Stimulated activated CD8-positive, alpha-beta memory T cell treated with anti-CD3 and anti-CD28 coated beads, Interleukin-4, amount 100 ng/mL, for 1 hour (primary cell): ENCODE measurements at regions not wholly inside any gene's neighbourhood (a gene's known extent, or its start where the extent isn't known, plus 50 kb on each side); places are given as distances from the start of the nearest gene placed in this dataset.

Experiments used
- DNase-seq, 2 donors: peaks; one replicate each; pipeline ENCODE4 v3.0.0-alpha.2; 2020; ENCODE audit warnings: low read depth in 2 of 2, low spot score in 1 of 2

DNA sequence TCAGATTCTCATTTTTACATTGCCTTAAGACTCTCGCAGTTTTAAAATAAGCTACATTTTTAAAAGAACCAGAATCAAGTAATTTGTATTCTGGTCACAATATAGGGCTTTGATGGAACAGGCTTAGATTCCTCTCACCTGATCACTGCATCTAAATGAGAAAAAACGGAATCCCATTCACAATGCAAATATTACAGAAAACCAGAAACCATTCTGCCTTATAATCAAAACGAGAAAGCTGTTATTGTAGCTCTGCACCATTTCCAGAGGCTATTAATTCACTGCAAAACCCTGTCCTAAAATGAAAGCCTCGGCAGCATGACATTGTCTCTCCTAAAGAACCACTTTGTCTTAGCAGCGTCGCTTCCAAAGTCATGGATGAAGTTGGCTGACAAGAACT is 116.1 kb upstream of the ZNF366 start:
- DNase-seq = no peak

DNA sequence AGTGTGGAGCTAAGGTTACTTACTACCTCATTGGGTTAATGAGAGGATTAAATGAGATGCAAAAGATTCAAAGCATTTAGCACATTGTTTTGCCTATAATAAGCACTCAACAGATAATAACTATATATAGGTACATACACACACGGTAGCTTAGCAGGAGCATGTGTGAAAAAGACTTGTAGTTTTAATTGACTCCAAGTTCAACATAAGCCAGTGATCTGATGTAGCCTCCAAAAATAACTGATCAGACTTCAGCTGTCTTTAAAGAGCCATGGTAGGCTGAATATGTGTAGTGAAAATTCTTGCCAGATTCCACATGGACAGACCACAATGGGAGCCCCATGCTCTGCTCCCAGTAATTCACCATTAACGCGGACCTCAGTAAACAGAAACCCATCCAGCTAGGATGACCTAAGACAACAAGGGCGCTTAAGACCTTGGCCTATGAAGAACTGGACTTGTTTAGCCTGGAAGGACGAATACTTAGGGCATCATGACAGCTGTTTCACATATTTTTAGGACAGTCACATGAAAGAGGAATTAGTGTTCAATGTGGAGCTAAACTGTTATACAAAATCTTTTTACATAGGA is 115.1 kb upstream of the ZNF366 start:
- no peak for DNase-seq

DNA sequence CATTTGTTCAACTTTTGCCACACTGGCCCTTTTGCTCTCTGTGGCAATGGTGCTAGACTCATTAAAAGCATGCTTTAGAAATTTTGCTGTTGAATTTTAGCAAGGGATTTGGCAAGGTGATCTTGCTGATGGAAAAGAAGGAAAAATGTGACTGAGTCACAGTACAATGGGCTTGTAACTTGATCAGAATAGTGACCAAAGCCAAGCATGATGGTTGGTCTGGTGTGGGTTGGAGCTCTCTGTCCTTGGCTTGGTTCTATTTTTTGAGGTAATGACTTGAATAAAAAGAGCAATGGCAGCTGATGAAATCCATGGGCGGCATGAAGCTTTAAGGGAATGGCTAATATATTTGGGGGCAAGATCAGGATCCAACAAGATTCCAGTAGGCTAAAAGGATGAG is 114.4 kb upstream of the ZNF366 start:
- DNase-seq = no peak

DNA sequence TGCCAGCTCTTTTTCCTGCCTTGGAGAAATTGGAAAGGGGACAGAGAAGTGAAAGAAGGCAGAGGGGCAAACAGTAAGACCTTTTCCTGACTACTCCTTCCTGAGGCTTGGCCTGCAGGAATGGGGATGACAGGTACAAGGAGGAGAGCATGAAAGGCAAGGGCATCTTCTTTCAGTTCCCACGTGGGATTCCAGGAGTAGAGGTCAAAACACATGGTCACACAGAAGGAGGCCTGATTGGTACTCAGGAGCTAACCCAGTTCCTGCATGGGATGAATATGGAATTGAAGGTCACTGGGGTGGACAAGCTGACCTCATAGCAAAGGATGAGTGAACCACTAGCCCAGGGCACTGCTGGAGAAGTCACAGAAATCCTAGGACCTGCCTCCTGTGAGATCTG is 112.5 kb upstream of the ZNF366 start:
- no peak for DNase-seq

DNA sequence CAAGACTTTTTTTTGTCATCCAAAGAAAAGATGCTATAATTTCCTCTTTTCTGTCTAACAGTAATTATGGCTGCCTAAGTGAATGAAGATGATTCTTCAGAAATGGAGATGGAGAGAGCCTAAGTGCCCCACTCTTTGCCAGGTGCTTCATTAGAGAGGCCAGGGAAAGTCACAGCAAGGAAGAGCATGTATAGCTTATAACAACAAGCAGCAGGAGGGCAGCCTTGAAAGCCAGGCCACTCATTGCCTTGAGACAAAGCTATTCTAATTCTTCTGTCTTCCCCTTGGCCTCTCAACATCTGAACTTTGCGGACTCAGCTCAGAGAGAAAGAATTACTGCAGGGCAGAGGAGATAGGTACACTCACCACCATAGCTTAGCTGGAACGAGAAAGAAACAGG is 112.0 kb upstream of the ZNF366 start:
- no peak for DNase-seq

DNA sequence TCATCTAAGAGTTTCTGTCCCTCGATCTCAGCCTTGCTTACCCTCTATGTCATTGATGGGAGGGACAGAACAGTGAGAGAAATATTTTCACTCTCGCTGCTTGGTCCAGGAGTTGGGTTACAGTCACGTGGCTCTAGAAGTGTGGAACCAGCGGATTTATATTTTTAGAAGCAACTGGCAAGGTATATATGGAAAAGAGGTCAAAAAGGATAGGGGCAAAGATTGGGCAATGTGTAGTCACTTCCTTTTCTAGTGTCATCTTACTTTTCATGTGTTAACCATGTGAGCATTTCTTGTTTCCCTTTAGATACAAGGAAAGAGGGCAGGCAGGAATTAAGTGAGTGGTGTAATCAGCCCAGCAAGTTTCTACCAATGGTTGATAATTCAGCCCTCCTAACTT is 111.5 kb upstream of the ZNF366 start:
- DNase-seq = no peak

DNA sequence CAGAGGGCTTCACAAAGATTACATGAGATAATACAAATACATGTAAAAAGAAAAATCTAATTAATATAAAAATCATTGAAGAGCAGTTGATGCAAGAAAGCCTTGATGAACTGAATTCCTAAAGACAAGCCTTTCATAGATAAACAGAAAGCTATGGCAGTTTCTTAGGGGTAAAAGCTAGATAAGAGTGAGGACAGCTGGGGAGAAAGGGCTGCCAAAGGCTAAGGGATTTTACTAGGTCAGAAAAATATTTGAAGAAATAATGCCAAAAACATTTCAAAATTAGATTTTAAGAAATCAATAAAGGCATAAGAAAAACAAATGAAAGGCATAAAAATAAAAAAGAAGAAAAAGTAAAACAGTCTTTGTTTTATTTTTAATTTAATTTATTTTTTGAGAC is 107.9 kb upstream of the ZNF366 start:
- DNase-seq = no peak

DNA sequence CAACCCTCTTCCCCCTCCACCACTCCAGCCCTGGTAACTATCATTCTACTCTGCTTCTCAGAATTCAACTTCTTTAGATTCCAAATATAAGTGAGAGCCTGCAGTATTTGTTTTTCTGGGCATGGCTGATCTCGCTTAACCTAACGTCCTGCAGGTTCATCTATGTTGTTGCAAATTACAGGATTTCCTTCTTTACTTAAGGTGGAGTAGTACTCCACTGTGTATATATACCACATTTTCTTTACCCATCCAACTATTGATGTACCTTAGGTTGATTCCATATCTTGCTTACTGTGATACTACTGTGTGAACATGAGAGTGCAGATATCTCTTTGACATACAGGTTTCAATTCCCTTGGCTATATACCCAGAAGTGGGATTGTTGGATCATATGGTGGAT is 106.3 kb upstream of the ZNF366 start:
- no peak for DNase-seq

DNA sequence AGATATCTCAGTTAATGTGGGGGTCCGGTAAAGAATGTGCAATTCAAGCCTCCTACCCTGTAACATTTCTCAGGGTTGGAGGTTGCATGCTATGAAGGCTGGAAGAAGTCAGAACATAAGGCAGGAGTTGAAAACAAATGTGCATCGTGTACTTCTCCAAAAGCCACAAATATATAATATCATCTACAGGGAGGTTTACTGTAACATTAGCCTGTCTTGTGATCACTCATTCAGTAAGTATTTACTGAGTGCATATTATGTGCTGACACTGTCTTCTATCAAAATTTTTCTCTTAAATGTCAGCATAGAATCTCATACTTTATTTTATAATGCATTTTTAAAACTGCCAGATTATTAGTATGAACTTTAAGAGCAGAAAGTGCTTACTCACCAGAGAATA is 105.6 kb upstream of the ZNF366 start:
- no peak for DNase-seq

DNA sequence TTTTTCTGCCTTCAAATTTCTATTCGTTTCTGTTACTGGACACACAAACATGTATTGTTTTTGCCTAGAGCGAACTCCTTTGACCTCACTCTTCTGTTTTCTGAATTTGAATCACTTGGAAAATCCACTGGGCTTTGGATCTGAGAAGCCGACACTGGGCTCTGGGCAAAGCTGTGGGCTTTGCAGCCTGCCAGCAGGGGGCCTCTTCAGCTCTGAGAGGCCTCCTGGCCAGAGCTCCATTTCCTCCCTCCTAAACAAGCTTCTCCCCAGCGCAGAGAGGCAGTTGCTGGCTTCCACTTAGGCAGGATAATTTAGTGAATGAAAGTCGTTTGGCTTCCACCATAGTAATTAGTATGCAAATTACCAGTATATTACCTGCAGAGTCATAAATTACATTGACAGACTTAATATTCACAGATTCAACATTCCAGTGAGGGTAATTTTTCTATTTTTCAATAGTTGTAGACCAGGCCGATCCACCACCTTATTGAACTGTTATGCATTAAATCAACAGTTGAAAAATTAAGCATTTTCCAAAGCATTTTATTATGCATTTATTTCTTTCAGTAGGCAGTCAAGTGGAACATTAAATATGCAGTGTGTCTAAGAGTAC is 104.0 kb upstream of the ZNF366 start:
- peak in 1 of 2 donors; percentile 6 for DNase-seq

DNA sequence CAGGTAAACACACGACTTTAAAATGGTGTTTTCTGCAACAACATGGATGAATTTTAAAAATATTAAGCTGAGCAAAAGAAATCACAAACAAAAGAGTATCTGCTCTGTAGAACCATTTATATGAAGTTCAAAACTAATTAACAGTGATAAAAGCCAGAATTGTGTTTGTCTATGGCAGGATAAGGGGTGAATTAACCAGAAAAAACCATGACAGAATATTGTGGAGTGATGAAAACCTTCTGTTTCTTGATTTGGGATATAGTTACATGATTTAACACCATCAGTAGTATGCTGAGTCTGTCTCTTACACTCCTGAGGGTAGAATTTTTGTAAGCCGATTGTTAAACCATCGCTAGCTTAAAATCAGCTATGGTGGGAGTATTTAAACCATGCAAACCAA is 101.7 kb upstream of the ZNF366 start:
- DNase-seq = no peak

DNA sequence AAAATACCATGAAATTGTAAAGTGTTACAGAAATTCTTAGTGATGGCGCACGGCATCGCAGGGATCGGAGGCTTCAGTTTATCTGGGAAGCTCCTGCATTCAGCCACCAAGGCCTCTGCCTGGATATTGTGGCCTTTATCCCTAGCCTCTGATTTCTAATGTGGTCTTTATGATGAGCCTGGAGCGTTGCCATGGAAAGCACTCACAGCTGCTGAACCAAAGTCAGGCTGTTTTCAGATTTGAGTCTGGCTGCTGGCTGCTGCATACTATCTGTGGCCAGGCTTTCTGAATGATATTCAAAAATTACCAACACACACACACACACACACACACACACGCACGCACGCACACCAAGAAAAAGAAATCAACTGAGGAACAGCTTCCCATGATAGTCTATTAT is 101.1 kb upstream of the ZNF366 start:
- DNase-seq = no peak

DNA sequence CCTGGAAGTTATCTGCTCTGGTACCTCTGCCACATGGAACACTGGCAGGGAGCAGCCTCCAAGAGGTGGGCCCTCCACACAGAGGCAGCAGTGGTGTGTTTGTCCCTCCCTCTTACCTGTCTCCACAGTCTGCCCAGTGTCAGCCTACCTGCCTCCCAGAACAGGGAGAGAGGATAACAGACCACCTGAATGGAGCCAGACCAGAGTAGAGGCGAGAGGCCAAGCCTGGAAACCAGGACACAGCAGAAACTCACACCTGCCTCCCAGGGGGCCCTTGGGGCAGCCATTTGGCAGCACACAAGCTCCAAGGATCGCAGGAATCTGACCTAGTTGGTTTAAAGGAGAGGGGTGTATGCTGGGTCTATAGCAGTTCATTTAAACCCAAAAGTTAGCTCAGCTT is 100.2 kb upstream of the ZNF366 start:
- no peak for DNase-seq

DNA sequence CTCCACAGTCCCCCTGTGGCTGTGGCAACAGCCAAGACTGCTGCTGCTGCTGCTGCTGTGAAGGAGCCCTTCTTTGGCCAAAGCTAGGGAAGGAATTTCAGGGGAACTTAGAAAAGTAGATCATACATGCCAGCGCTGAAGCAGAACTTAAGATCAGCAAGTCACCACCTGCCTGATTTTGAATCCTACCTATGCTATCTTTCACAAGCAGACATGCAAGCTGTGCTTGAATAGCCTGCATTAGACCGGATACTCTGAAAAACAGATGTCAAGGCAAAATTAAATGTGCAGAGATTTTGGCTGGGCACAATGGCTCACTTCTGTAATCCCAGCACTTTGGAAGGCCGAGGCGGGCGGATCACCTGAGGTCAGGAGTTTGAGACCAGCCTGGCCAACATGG is 99.3 kb upstream of the ZNF366 start:
- no peak for DNase-seq

DNA sequence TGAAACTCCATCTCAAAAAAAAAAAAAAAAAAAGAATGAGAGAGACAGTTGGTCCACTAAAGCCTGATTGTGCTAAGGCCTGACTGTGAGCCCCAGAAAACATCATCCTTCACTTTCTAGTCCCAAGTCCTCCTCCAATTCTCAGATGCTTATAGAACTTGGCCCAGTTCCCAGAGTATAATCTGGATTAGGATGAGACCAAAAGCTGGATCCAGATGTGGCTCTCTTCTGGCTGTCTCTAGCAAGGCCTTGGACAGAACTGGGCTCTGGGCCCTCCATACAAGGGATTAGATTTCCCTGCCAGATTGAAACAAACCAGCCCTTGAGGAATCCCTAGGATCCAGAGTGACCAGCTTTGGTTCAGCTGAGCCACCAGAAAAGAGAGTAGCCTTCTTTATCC is 98.4 kb upstream of the ZNF366 start:
- no peak for DNase-seq

DNA sequence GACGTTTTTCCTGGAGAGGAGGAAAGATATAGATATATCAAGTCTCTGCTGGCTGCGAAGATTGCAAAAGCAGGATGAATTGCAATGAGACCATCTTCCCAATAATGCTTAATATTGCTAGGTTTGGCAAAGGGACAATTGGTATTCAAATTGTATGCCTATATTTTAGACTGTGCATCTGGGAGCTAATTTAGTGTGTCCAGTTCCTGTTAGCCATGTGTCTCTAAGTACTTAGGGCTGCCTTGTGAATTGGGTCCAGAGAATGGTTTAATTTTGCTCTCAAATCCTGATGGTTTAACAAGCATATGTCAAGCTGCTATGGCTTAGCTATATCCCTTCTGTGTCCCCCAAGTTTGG is 97.6 kb upstream of the ZNF366 start:
- DNase-seq = no peak

DNA sequence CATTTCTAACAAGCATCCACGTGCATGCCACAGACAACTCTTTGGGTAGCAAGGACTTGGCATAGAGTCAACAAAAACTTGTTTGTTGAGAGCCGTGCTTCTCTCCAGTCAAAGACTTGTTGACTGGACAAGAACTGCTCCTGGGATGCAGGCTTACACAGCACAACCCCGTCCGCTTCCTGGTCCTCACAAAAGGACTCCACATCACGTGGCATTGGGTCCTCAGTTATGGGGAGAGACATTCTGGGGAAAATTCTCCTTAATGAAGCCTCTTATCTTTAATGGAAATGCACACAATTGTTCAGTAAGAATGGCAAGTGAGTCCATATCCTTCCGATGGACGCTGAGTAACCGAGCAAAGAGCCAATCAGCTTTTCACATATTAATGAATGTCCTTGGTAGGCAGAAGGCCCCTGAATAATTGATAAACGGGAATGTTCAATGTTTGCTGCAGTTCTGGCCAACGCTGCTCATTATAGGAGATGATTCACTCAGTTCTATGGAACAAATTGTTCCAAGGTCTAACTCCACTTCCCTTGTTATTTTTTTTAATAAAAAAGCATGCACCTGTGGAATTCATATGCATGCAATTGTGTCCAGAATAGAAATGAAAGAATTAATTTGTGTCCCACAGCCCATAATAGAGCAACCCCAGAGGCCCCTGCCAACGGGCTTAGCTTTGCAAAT is 97.0 kb upstream of the ZNF366 start:
- DNase-seq = no peak

DNA sequence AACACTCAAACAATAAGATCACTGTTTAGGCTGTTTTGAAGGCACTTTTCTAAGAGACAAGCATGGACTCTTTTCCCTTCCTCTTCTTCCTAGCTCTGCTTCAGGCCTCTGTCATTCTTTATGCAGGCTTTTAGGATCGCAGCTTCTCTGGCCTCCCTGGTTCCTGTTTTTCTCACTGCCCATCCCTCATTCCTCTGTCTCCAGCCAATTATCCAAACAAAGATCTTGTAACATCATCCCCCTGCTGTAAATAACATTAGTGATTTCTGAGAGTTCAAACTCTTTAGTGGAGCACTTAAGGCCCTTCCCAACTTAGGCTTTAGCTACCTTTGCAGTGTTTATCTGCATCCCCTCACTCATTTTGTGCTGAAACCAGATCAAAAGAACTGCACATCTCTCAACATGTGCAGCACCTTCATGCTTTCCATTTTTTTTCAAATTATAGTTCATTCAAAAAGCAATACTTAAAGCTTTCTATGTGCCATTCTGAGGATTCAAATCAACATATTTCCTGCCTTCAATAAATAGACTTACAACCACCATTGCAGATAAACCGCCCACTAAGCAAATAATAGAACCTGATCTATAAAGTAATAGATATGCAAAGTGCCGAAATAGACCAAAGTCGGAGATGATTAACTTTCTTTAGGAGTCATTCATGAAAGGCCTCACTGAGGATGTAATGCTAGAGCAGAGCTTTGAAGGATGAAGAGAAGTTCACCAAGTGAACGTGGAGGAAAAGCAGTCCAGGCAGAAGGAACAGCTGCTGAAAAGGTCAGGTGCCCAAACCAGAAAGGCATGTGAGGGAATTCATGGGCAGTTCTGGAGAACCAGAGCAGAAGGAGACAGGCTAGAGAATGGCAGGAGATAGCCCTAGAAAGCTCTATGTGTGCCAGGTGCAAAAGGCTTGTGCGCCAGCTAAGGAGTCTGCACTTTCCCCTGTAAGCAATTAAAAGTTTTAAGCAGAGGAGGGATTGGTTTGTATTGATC is 95.8 kb upstream of the ZNF366 start:
- no peak for DNase-seq

DNA sequence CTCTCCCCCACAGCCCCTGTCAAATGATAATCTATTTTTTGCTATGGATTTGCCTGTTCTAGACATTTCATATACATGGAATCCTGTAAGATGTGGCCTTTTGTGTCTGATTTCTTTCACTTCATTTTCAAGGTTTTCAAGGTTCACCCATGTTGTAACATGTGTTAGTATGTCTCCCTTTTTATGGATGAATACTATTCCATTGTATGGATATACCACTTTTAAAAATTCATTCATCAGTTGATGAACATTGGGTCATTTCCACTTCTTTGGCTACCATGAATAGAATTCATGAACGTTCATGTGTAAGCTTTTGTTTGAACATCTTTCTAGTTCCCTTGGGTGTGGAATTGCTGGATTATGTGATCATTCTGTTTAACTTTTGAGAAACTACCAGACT is 94.7 kb upstream of the ZNF366 start:
- no peak for DNase-seq

DNA sequence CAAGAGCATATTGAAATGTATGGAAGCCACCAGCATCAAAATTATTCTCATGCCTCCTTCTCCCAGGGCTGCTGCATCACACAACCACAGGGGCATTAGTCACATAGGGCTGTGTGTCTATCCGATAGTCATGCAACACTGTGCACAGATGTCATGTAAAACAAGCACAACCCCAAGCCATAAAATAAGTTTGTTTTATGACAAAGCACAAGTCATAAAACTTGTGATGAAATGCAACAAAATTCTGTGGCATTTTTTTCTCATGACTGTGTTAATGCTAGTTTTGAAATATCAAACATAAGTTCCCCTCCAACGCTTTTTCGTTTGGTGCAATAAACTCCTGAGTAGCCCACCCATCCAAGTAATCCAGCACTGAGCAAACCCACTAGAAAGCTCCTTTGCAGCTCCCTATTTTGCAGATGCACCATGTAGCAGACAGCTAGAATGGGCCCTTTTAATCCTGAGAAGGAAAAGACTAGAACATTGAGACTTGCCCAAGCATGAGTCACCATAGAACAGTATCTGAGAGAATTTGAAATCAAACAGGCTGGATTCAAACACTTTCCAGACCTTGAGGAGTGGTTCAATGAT is 93.3 kb upstream of the ZNF366 start:
- no peak for DNase-seq
